ENCODE measurements at regions not wholly inside any gene's neighbourhood (a gene's known extent, or its start where the extent isn't known, plus 50 kb on each side); places are given as distances from the start of the nearest gene placed in this dataset.

DNA sequence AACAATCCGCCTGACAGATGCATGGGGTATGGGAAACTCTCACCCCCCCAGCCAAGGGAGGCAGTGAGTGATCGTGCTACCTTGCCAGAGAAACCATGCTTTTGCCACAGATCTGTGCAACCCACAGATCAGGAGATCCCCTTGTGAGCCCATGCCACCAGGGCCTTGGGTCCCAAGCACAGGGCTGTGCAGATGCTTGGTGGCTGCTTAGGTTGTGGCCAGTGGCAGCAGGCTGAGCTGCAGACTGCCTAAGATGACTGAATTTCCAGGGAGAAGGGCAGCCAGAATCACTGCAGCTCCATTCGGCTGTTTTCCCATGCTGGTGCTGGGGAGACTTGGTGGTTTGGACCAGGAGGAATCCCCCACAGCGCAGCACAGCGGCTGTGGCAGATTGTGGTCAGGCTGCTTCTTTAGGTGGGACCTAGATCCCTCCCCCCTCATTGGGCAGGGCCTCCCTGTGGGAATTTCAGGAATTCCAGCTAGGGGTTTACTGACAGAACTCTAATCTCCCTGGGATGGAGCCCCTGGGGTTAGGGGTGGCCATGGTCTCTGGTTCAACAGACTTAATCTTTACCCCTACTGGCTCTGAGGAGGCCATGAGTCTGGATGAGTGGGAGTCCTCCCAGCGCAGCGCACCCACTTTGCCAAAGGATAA, 264.6 kb upstream of the DAAM1 start:
- no peak overlapping the region for H3K4me3 Mint-ChIP-seq
- DNase-seq (ENCODE audit: low spot score) = peak; percentile 26
- peaks cover 9% of the 10 kb centered on the region for H3K9me3 Mint-ChIP-seq
- CTCF ChIA-PET = no interaction called here
- H3K27me3 Mint-ChIP-seq (ENCODE audit: low read depth) = no peaks in the 10 kb centered on the region
- no peak overlapping the region for H3K27ac Mint-ChIP-seq
- peak; percentile 80 for ATAC-seq
- H3K4me1 Mint-ChIP-seq = peaks cover 13% of the 10 kb centered on the region
- H3K36me3 Mint-ChIP-seq = no peaks in the 10 kb centered on the region
- TF ChIP-seq, protein P1, sequence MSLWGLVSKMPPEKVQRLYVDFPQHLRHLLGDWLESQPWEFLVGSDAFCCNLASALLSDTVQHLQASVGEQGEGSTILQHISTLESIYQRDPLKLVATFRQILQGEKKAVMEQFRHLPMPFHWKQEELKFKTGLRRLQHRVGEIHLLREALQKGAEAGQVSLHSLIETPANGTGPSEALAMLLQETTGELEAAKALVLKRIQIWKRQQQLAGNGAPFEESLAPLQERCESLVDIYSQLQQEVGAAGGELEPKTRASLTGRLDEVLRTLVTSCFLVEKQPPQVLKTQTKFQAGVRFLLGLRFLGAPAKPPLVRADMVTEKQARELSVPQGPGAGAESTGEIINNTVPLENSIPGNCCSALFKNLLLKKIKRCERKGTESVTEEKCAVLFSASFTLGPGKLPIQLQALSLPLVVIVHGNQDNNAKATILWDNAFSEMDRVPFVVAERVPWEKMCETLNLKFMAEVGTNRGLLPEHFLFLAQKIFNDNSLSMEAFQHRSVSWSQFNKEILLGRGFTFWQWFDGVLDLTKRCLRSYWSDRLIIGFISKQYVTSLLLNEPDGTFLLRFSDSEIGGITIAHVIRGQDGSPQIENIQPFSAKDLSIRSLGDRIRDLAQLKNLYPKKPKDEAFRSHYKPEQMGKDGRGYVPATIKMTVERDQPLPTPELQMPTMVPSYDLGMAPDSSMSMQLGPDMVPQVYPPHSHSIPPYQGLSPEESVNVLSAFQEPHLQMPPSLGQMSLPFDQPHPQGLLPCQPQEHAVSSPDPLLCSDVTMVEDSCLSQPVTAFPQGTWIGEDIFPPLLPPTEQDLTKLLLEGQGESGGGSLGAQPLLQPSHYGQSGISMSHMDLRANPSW (CRISPR knock-in tag; conservative IDR thresholded peaks at IDR 0.05; ENCODE audit: low read depth) = no peak
- TF ChIP-seq TEAD1 (CRISPR knock-in tag; IDR thresholded peaks at IDR 0.05) (no peak), JUN (CRISPR knock-in tag; IDR thresholded peaks at IDR 0.05) (no peak), FOXK1 (CRISPR knock-in tag; IDR thresholded peaks at IDR 0.05) (no peak), NR1H2 (CRISPR knock-in tag; IDR thresholded peaks at IDR 0.05) (no peak), IRF2 (CRISPR knock-in tag; IDR thresholded peaks at IDR 0.05; ENCODE audit: borderline replicate concordance, low read depth) (no peak), ELF4 (CRISPR knock-in tag; IDR thresholded peaks at IDR 0.05; ENCODE audit: low read depth) (no peak), ZBTB21 (CRISPR knock-in tag; IDR thresholded peaks at IDR 0.05; ENCODE audit: borderline replicate concordance) (no peak), TP53 (CRISPR knock-in tag; IDR thresholded peaks at IDR 0.05) (no peak)
- TF ChIP-seq, protein P2, sequence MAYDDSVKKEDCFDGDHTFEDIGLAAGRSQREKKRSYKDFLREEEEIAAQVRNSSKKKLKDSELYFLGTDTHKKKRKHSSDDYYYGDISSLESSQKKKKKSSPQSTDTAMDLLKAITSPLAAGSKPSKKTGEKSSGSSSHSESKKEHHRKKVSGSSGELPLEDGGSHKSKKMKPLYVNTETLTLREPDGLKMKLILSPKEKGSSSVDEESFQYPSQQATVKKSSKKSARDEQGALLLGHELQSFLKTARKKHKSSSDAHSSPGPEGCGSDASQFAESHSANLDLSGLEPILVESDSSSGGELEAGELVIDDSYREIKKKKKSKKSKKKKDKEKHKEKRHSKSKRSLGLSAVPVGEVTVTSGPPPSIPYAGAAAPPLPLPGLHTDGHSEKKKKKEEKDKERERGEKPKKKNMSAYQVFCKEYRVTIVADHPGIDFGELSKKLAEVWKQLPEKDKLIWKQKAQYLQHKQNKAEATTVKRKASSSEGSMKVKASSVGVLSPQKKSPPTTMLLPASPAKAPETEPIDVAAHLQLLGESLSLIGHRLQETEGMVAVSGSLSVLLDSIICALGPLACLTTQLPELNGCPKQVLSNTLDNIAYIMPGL (CRISPR knock-in tag; IDR thresholded peaks at IDR 0.05) = no peak
- TF ChIP-seq, protein P3, sequence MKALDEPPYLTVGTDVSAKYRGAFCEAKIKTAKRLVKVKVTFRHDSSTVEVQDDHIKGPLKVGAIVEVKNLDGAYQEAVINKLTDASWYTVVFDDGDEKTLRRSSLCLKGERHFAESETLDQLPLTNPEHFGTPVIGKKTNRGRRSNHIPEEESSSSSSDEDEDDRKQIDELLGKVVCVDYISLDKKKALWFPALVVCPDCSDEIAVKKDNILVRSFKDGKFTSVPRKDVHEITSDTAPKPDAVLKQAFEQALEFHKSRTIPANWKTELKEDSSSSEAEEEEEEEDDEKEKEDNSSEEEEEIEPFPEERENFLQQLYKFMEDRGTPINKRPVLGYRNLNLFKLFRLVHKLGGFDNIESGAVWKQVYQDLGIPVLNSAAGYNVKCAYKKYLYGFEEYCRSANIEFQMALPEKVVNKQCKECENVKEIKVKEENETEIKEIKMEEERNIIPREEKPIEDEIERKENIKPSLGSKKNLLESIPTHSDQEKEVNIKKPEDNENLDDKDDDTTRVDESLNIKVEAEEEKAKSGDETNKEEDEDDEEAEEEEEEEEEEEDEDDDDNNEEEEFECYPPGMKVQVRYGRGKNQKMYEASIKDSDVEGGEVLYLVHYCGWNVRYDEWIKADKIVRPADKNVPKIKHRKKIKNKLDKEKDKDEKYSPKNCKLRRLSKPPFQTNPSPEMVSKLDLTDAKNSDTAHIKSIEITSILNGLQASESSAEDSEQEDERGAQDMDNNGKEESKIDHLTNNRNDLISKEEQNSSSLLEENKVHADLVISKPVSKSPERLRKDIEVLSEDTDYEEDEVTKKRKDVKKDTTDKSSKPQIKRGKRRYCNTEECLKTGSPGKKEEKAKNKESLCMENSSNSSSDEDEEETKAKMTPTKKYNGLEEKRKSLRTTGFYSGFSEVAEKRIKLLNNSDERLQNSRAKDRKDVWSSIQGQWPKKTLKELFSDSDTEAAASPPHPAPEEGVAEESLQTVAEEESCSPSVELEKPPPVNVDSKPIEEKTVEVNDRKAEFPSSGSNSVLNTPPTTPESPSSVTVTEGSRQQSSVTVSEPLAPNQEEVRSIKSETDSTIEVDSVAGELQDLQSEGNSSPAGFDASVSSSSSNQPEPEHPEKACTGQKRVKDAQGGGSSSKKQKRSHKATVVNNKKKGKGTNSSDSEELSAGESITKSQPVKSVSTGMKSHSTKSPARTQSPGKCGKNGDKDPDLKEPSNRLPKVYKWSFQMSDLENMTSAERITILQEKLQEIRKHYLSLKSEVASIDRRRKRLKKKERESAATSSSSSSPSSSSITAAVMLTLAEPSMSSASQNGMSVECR (CRISPR knock-in tag; IDR thresholded peaks at IDR 0.05; ENCODE audit: borderline replicate concordance) = no peak
- TF ChIP-seq, protein P4, sequence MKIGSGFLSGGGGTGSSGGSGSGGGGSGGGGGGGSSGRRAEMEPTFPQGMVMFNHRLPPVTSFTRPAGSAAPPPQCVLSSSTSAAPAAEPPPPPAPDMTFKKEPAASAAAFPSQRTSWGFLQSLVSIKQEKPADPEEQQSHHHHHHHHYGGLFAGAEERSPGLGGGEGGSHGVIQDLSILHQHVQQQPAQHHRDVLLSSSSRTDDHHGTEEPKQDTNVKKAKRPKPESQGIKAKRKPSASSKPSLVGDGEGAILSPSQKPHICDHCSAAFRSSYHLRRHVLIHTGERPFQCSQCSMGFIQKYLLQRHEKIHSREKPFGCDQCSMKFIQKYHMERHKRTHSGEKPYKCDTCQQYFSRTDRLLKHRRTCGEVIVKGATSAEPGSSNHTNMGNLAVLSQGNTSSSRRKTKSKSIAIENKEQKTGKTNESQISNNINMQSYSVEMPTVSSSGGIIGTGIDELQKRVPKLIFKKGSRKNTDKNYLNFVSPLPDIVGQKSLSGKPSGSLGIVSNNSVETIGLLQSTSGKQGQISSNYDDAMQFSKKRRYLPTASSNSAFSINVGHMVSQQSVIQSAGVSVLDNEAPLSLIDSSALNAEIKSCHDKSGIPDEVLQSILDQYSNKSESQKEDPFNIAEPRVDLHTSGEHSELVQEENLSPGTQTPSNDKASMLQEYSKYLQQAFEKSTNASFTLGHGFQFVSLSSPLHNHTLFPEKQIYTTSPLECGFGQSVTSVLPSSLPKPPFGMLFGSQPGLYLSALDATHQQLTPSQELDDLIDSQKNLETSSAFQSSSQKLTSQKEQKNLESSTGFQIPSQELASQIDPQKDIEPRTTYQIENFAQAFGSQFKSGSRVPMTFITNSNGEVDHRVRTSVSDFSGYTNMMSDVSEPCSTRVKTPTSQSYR (CRISPR knock-in tag; IDR thresholded peaks at IDR 0.05) = no peak
- POLR2A ChIA-PET = interaction anchor here (0.6 kb wide), 1 partner anchor 1776 kb away, joined by 4 read pairs; no protein-coding TSS in a partner anchor

DNA sequence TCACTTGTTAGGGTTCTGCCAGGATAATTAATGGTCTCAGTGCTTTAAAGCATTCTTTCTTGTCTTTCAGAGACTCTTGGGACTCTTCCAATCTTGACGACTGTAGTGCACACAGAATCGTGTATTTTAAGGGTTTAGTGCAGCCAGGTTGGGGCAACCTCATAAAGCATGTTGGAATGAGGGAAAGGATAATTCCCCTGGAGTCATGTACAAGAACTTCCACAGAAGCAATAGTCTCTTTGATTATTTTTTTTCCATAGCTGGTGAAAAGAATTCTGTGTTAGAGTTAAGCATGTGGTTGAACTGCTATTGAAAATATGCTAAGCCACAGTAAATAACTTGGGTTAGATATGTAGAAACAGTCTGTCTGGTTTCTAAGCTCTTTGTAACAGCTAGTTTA, 246.8 kb upstream of the DAAM1 start:
- Mint-ChIP-seq H3K36me3 (peaks cover 13% of the 10 kb centered on the region), H3K4me1 (peaks cover 12% of the 10 kb centered on the region), H3K27ac (no peak overlapping the region), H3K9me3 (peaks cover 28% of the 10 kb centered on the region), H3K4me3 (no peak overlapping the region), H3K27me3 (ENCODE audit: low read depth) (peaks cover under 1% of the 10 kb centered on the region; the same call in 1 of the 2 replicates)
- DNase-seq (ENCODE audit: low spot score) = no peak
- POLR2A ChIA-PET = no interaction called here
- CTCF ChIA-PET = no interaction called here
- ATAC-seq = no peak
- TF ChIP-seq CBFB (CRISPR knock-in tag; IDR thresholded peaks at IDR 0.05; ENCODE audit: low read depth) (no peak), TEAD1 (CRISPR knock-in tag; IDR thresholded peaks at IDR 0.05) (no peak), MYBL2 (CRISPR knock-in tag; IDR thresholded peaks at IDR 0.05) (no peak), ZNF121 (CRISPR knock-in tag; IDR thresholded peaks at IDR 0.05) (no peak), JAZF1 (CRISPR knock-in tag; IDR thresholded peaks at IDR 0.05) (no peak), NR3C1 (CRISPR knock-in tag; conservative IDR thresholded peaks at IDR 0.05; ENCODE audit: low read depth) (no peak), SMAD4 (CRISPR knock-in tag; IDR thresholded peaks at IDR 0.05) (no peak), ZNF263 (CRISPR knock-in tag; IDR thresholded peaks at IDR 0.05; ENCODE audit: low read depth) (no peak), ZNF423 (CRISPR knock-in tag; IDR thresholded peaks at IDR 0.05) (no peak)
- TF ChIP-seq, protein P5, sequence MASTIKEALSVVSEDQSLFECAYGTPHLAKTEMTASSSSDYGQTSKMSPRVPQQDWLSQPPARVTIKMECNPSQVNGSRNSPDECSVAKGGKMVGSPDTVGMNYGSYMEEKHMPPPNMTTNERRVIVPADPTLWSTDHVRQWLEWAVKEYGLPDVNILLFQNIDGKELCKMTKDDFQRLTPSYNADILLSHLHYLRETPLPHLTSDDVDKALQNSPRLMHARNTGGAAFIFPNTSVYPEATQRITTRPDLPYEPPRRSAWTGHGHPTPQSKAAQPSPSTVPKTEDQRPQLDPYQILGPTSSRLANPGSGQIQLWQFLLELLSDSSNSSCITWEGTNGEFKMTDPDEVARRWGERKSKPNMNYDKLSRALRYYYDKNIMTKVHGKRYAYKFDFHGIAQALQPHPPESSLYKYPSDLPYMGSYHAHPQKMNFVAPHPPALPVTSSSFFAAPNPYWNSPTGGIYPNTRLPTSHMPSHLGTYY (CRISPR knock-in tag; IDR thresholded peaks at IDR 0.05) = no peak
- TF ChIP-seq, protein P6, sequence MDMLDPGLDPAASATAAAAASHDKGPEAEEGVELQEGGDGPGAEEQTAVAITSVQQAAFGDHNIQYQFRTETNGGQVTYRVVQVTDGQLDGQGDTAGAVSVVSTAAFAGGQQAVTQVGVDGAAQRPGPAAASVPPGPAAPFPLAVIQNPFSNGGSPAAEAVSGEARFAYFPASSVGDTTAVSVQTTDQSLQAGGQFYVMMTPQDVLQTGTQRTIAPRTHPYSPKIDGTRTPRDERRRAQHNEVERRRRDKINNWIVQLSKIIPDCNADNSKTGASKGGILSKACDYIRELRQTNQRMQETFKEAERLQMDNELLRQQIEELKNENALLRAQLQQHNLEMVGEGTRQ (CRISPR knock-in tag; IDR thresholded peaks at IDR 0.05) = no peak
